Heart left ventricle (tissue), 13 donors: ENCODE measurements at regions not wholly inside any gene's neighbourhood (a gene's known extent, or its start where the extent isn't known, plus 50 kb on each side); places are given as distances from the start of the nearest gene placed in this dataset.

Experiments used
- CTCF ChIP-seq, 12 donors: fragments of 200-600 bp; sonication (generic) in 4 of 12; IDR thresholded peaks; one replicate each; pipeline versions ENCODE4 v1.5.0 to v1.8.0; 2018 to 2022; ENCODE audit warnings: antibody characterized with exemption in 12 of 12, mild to moderate bottlenecking in 5 of 12
- POLR2A ChIP-seq, 2 donors: fragments of 450-650 bp; IDR thresholded peaks; one replicate each; pipeline ENCODE4 v1.6.1; 2017; ENCODE audit warnings: antibody characterized with exemption in 2 of 2, mild to moderate bottlenecking in 2 of 2, moderate library complexity in 2 of 2
- donor health status: ischemic (EF 13 %, LVEDD 7.1; RV severe dilation, severe dysfunction).
- donor health status: DM: no; HTN: yes; CAD: no.
- donor health status: DM: no; HTN: no; CAD: no.
- donor health status: ischemic (EF 25% LVEDD 6.9; RV normal size, moderate dysfunction).
- donor health status: ischemic (EF 25% LVEDD 5.7; RV mildly dilated, moderate dysfunction).
- donor health status: ischemic (EF 35%, LVEDD 5.7; RV mildly dilated, moderate dysfunction).
- donor health status: nonischemic (EF 11% LVEDD 7.7; RV severe dilation, severe dysfunction).
- donor health status: DM: yes; HTN: yes; CAD: no.
- donor health status: PGD.
- donor health status: ischemic (EF 29% LVEDD 5.4; RV normal size, mild dysfunction).
- donor health status: nonischemic (EF 23%, LVEDD 6.1; RV moderate dilation, normal function).

- TF ChIP-seq CTCF (IDR thresholded peaks at IDR 0.05) (no peak), POLR2A (IDR thresholded peaks at IDR 0.05) (no peak)
Measured at GRCh38 chr3:88852606-88853005, 254.8 kb upstream of the EPHA3 start.
